ENCODE measurements at regions not wholly inside any gene's neighbourhood (a gene's known extent, or its start where the extent isn't known, plus 50 kb on each side); places are given as distances from the start of the nearest gene placed in this dataset.

DNA sequence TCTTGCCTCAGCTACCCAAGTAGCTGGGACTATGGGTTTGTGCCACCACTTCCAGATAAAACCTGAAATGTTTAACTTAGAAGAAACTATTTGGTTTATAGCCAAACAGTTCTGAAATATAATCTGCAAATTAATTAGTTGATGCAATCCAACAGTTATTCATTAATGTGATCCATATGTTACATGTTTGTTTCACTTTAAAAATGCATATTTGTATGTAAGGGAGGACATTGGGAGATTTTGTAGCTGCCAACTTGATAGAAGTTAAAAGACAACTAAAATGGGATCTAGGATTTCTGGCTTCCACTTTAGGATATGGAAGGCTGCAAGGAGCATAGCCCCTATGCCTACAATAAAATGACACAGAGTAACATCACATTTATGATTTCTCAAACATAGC is 532.5 kb upstream of the SLC10A2 start:
- TF ChIP-seq EP300 (IDR thresholded peaks at IDR 0.05) = no peak
- TF ChIP-seq POLR2A (IDR thresholded peaks at IDR 0.05; ENCODE audit: low read depth) = no peak
- TF ChIP-seq, protein P1, sequence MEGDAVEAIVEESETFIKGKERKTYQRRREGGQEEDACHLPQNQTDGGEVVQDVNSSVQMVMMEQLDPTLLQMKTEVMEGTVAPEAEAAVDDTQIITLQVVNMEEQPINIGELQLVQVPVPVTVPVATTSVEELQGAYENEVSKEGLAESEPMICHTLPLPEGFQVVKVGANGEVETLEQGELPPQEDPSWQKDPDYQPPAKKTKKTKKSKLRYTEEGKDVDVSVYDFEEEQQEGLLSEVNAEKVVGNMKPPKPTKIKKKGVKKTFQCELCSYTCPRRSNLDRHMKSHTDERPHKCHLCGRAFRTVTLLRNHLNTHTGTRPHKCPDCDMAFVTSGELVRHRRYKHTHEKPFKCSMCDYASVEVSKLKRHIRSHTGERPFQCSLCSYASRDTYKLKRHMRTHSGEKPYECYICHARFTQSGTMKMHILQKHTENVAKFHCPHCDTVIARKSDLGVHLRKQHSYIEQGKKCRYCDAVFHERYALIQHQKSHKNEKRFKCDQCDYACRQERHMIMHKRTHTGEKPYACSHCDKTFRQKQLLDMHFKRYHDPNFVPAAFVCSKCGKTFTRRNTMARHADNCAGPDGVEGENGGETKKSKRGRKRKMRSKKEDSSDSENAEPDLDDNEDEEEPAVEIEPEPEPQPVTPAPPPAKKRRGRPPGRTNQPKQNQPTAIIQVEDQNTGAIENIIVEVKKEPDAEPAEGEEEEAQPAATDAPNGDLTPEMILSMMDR (IDR thresholded peaks at IDR 0.05) = no peak
- no peak for TF ChIP-seq POLR2AphosphoS5 (IDR thresholded peaks at IDR 0.05)
- H3K27me3 ChIP-seq = no peaks in the 10 kb centered on the region
- no peaks in the 10 kb centered on the region for H3K9me3 ChIP-seq
- H3K27ac ChIP-seq (replicated peaks in 1 of 4) = no peak overlapping the region
- H3K4me3 ChIP-seq = no peak overlapping the region
- H3K4me1 ChIP-seq = no peaks in the 10 kb centered on the region
- intact Hi-C loops (cut with DNase I) = no loop called here
- no peak for DNase-seq (ENCODE audit: extremely low spot score)
- no peaks in the 10 kb centered on the region for H3K36me3 ChIP-seq

GRCh38 chr13:103573446-103573845 is 507.2 kb upstream of the SLC10A2 start:
- intact Hi-C loops (cut with DNase I) = no loop called here
- DNase-seq (ENCODE audit: extremely low spot score) = no peak
- Histone ChIP-seq H3K4me3 (no peak overlapping the region), H3K27ac (replicated peaks in 1 of 4) (no peak overlapping the region), H3K27me3 (no peaks in the 10 kb centered on the region), H3K4me1 (no peaks in the 10 kb centered on the region), H3K9me3 (peaks cover 0 to 13% (median 5%) of the 10 kb centered on the region in 4 donors), H3K36me3 (no peaks in the 10 kb centered on the region)
- TF ChIP-seq POLR2A (IDR thresholded peaks at IDR 0.05; ENCODE audit: low read depth) (no peak), EP300 (IDR thresholded peaks at IDR 0.05) (no peak), POLR2AphosphoS5 (IDR thresholded peaks at IDR 0.05) (no peak)
- WGBS = 87% methylated on average over 4 of the region's 4 CpGs

GRCh38 chr13:103568314-103568713 is 502.1 kb upstream of the SLC10A2 start:
- no peaks in the 10 kb centered on the region for H3K4me1 ChIP-seq
- H3K4me3 ChIP-seq = no peak overlapping the region
- TF ChIP-seq, protein P1 (IDR thresholded peaks at IDR 0.05) = no peak
- TF ChIP-seq POLR2AphosphoS5 (IDR thresholded peaks at IDR 0.05) (no peak), EP300 (IDR thresholded peaks at IDR 0.05) (no peak), POLR2A (IDR thresholded peaks at IDR 0.05; ENCODE audit: low read depth) (no peak)
- H3K27ac ChIP-seq (replicated peaks in 1 of 4) = no peak overlapping the region
- WGBS = 81% methylated on average over 5 of the region's 5 CpGs
- peaks cover 0 to 1% (median 0%) of the 10 kb centered on the region in 4 donors for H3K9me3 ChIP-seq
- no peaks in the 10 kb centered on the region for H3K36me3 ChIP-seq
- no peaks in the 10 kb centered on the region for H3K27me3 ChIP-seq
- intact Hi-C loops (cut with DNase I) = no loop called here
- DNase-seq (ENCODE audit: extremely low spot score) = no peak

DNA sequence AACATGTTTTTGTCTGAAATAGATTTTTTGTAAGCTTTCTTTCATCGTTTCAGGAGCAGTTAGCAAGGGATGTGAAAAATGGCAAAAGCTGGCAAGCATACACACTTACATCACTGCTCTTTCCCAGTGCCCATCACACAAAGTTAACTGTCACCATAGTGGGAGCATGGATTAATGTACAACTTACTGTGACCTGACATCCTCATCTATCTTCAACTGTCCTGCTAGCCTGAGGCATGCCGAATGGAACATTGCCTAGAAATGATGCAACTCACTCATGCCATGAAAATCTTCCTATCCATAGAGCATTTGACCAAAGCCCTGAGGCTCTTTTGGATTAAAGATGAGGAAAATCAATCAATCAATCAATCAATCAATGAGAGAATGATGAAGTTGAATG is 491.7 kb upstream of the SLC10A2 start:
- Histone ChIP-seq H3K36me3 (no peaks in the 10 kb centered on the region), H3K4me3 (no peak overlapping the region), H3K4me1 (no peaks in the 10 kb centered on the region), H3K9me3 (peaks cover 0 to under 1% (median 0%) of the 10 kb centered on the region in 4 donors), H3K27ac (replicated peaks in 1 of 4) (no peak overlapping the region), H3K27me3 (no peaks in the 10 kb centered on the region)
- TF ChIP-seq EP300 (IDR thresholded peaks at IDR 0.05) (no peak), POLR2AphosphoS5 (IDR thresholded peaks at IDR 0.05) (no peak), POLR2A (IDR thresholded peaks at IDR 0.05; ENCODE audit: low read depth) (no peak)
- TF ChIP-seq, protein P1 (IDR thresholded peaks at IDR 0.05) = no peak
- DNase-seq (ENCODE audit: extremely low spot score) = no peak
- intact Hi-C loops (cut with DNase I) = no loop called here
- WGBS = 53% methylated on average over 2 of the region's 2 CpGs

DNA sequence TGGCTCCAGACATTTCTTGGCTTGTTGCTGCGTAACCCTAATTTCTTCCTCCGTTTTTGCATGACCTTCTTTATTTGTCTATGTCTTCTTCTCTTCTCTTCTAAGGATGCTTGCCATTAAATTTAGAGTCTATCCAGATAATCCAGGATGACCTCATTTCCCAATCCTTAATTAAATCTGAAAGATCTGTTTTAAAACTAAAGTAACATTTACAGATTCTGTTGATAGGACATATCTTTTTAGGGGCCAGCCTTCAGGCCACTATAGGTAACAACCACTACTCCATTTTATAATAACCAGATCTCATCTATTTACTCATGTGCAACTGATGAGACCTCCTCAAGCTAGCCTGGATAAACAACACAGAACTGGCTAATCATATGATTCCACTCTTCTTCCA is 490.5 kb upstream of the SLC10A2 start:
- H3K9me3 ChIP-seq = no peaks in the 10 kb centered on the region
- no peaks in the 10 kb centered on the region for H3K36me3 ChIP-seq
- no peak overlapping the region for H3K4me3 ChIP-seq
- 86% methylated on average over 2 of the region's 2 CpGs for WGBS
- intact Hi-C loops (cut with DNase I) = no loop called here
- no peak for DNase-seq (ENCODE audit: extremely low spot score)
- TF ChIP-seq, protein P1 (IDR thresholded peaks at IDR 0.05) = no peak
- TF ChIP-seq POLR2A (IDR thresholded peaks at IDR 0.05; ENCODE audit: low read depth) = no peak
- TF ChIP-seq EP300 (IDR thresholded peaks at IDR 0.05) = no peak
- no peak for TF ChIP-seq POLR2AphosphoS5 (IDR thresholded peaks at IDR 0.05)
- H3K27me3 ChIP-seq = no peaks in the 10 kb centered on the region
- H3K4me1 ChIP-seq = no peaks in the 10 kb centered on the region
- no peak overlapping the region for H3K27ac ChIP-seq (replicated peaks in 1 of 4)

Measured in esophagus muscularis mucosa (tissue), 4 donors.